CD4-positive, CD25-positive, alpha-beta regulatory T cell (primary cell): ENCODE measurements at regions not wholly inside any gene's neighbourhood (a gene's known extent, or its start where the extent isn't known, plus 50 kb on each side); places are given as distances from the start of the nearest gene placed in this dataset.

Experiments used
- ATAC-seq, 2 donors: fragments of 150-1000 bp; cut with Tn5 transposase; one replicate each; pipeline ENCODE4 v1.10.0; 2021; ENCODE audit warnings: low read depth in 2 of 2, moderate number of reproducible peaks in 2 of 2, moderate library complexity in 1 of 2
- DNase-seq, 3 donors: peaks; one replicate each; pipeline versions ENCODE4 v3.0.0 to v3.0.0-alpha.2; 2012 to 2022; ENCODE audit warnings: mixed read lengths in 1 of 3
- H3K27ac ChIP-seq: one replicate; pipeline ENCODE4 v1.7.0; 2013; ENCODE audit warnings: mild to moderate bottlenecking, low read length; ENCODE audit not compliant: insufficient read depth, poor library complexity, severe bottlenecking
- H3K27me3 ChIP-seq: one replicate; pipeline ENCODE4 v1.7.0; 2013; ENCODE audit warnings: low read length; ENCODE audit not compliant: control insufficient read depth, insufficient read depth
- H3K36me3 ChIP-seq: one replicate; pipeline ENCODE4 v1.7.0; 2013; ENCODE audit warnings: mild to moderate bottlenecking, low read length, moderate library complexity; ENCODE audit not compliant: control insufficient read depth, insufficient read depth
- H3K4me1 ChIP-seq: 2 replicates; pipeline ENCODE4 v1.7.0; 2013; ENCODE audit warnings: mild to moderate bottlenecking, low read length; ENCODE audit not compliant: insufficient read depth, control insufficient read depth, poor library complexity, severe bottlenecking
- H3K4me3 ChIP-seq: one replicate; pipeline ENCODE4 v1.7.0; 2013; ENCODE audit warnings: low read depth, mild to moderate bottlenecking, low read length, moderate library complexity
- H3K9me3 ChIP-seq, 2 experiments: 1 replicate in 1 of 2; 2 replicates in 1 of 2; pipeline ENCODE4 v1.7.0; 2013; ENCODE audit warnings: low read length in 2 of 2, mild to moderate bottlenecking in 1 of 2, moderate library complexity in 1 of 2; ENCODE audit not compliant: control insufficient read depth in 2 of 2
- H3K27ac Mint-ChIP-seq, 3 donors: one replicate each; pipeline ENCODE4 v1.8.0; 2020 to 2022; ENCODE audit warnings: mild to moderate bottlenecking in 3 of 3, mixed read lengths in 3 of 3, moderate library complexity in 2 of 3
- H3K27me3 Mint-ChIP-seq: one replicate; pipeline ENCODE4 v1.8.0; 2022; ENCODE audit warnings: mild to moderate bottlenecking, mixed read lengths
- H3K36me3 Mint-ChIP-seq: one replicate; pipeline ENCODE4 v1.8.0; 2020; ENCODE audit warnings: mixed read lengths
- H3K4me1 Mint-ChIP-seq, 4 donors: one replicate each; pipeline ENCODE4 v1.8.0; 2020 to 2022; ENCODE audit warnings: mixed read lengths in 4 of 4, mild to moderate bottlenecking in 1 of 4
- H3K4me3 Mint-ChIP-seq, 4 donors: one replicate each; pipeline ENCODE4 v1.8.0; 2020 to 2022; ENCODE audit warnings: mild to moderate bottlenecking in 4 of 4, mixed read lengths in 4 of 4, moderate library complexity in 3 of 4
- H3K9me3 Mint-ChIP-seq, 7 donors: one replicate each; pipeline ENCODE4 v1.8.0; 2020 to 2022; ENCODE audit warnings: mixed read lengths in 7 of 7, mild to moderate bottlenecking in 3 of 7, moderate library complexity in 2 of 7

- H3K36me3 Mint-ChIP-seq: no peaks in the 10 kb centered on the region
- no peak overlapping the region for H3K4me3 ChIP-seq
- ATAC-seq (no peak), DNase-seq (no peak)
- no peaks in the 10 kb centered on the region for H3K4me1 Mint-ChIP-seq
- no peak overlapping the region for H3K27ac ChIP-seq
- no peaks in the 10 kb centered on the region for H3K27me3 ChIP-seq
- no peaks in the 10 kb centered on the region for H3K4me1 ChIP-seq
- H3K27me3 Mint-ChIP-seq: no peaks in the 10 kb centered on the region
- H3K27ac Mint-ChIP-seq: no peak overlapping the region
- H3K9me3 ChIP-seq: no peaks in the 10 kb centered on the region
- no peak overlapping the region for H3K4me3 Mint-ChIP-seq
- H3K36me3 ChIP-seq: no peaks in the 10 kb centered on the region
- H3K9me3 Mint-ChIP-seq: peaks cover 0 to 4% (median 0%) of the 10 kb centered on the region in 7 donors
These were observed 106.8 kb upstream of the SERPINE2 start for GRCh38 chr2:224145751-224146355.

- no peak for ATAC-seq
- H3K27ac Mint-ChIP-seq: no peak overlapping the region
These were observed 104.4 kb upstream of the SERPINE2 start for GRCh38 chr2:224143526-224143925.

GRCh38 chr2:224142397-224143312, 103.6 kb upstream of the SERPINE2 start:
- no peak overlapping the region for H3K27ac Mint-ChIP-seq
- Histone ChIP-seq H3K27me3 (no peaks in the 10 kb centered on the region), H3K9me3 (no peaks in the 10 kb centered on the region), H3K4me3 (no peak overlapping the region), H3K4me1 (no peaks in the 10 kb centered on the region), H3K27ac (no peak overlapping the region), H3K36me3 (no peaks in the 10 kb centered on the region)
- H3K27me3 Mint-ChIP-seq: no peaks in the 10 kb centered on the region
- ATAC-seq (no peak), DNase-seq (no peak)
- no peaks in the 10 kb centered on the region for H3K36me3 Mint-ChIP-seq
- H3K9me3 Mint-ChIP-seq: peaks cover 0 to 2% (median 0%) of the 10 kb centered on the region in 7 donors
- H3K4me1 Mint-ChIP-seq: no peaks in the 10 kb centered on the region
- H3K4me3 Mint-ChIP-seq: no peak overlapping the region

More at GRCh38 chr2:224143526-224143925, 104.4 kb upstream of the SERPINE2 start:
- Mint-ChIP-seq H3K4me1 (no peaks in the 10 kb centered on the region), H3K36me3 (no peaks in the 10 kb centered on the region), H3K9me3 (peaks cover 0 to 2% (median 0%) of the 10 kb centered on the region in 7 donors), H3K27me3 (no peaks in the 10 kb centered on the region), H3K4me3 (no peak overlapping the region)
- no peaks in the 10 kb centered on the region for H3K36me3 ChIP-seq
- H3K4me1 ChIP-seq: no peaks in the 10 kb centered on the region
- no peaks in the 10 kb centered on the region for H3K27me3 ChIP-seq
- H3K4me3 ChIP-seq: no peak overlapping the region
- no peak overlapping the region for H3K27ac ChIP-seq
- no peak for DNase-seq
- H3K9me3 ChIP-seq: no peaks in the 10 kb centered on the region

GRCh38 chr2:224141304-224141703, 102.2 kb upstream of the SERPINE2 start:
- H3K27me3 Mint-ChIP-seq: no peaks in the 10 kb centered on the region
- H3K27ac Mint-ChIP-seq: no peak overlapping the region
- Histone ChIP-seq H3K27me3 (no peaks in the 10 kb centered on the region), H3K27ac (no peak overlapping the region), H3K36me3 (no peaks in the 10 kb centered on the region), H3K4me1 (no peaks in the 10 kb centered on the region), H3K9me3 (no peaks in the 10 kb centered on the region), H3K4me3 (no peak overlapping the region)
- no peaks in the 10 kb centered on the region for H3K4me1 Mint-ChIP-seq
- H3K4me3 Mint-ChIP-seq: no peak overlapping the region
- peaks cover 0 to 2% (median 0%) of the 10 kb centered on the region in 7 donors for H3K9me3 Mint-ChIP-seq
- DNase-seq (no peak), ATAC-seq (no peak)
- H3K36me3 Mint-ChIP-seq: no peaks in the 10 kb centered on the region

GRCh38 chr2:224137208-224137607, 98.1 kb upstream of the SERPINE2 start:
- Mint-ChIP-seq H3K9me3 (peaks cover 0 to 4% (median 0%) of the 10 kb centered on the region in 7 donors), H3K4me1 (no peaks in the 10 kb centered on the region), H3K27ac (no peak overlapping the region), H3K4me3 (no peak overlapping the region), H3K27me3 (no peaks in the 10 kb centered on the region), H3K36me3 (no peaks in the 10 kb centered on the region)
- Histone ChIP-seq H3K27me3 (peaks cover 2% of the 10 kb centered on the region), H3K27ac (no peak overlapping the region), H3K36me3 (no peaks in the 10 kb centered on the region), H3K4me3 (no peak overlapping the region), H3K4me1 (no peaks in the 10 kb centered on the region), H3K9me3 (no peaks in the 10 kb centered on the region)
- no peak for ATAC-seq
- no peak for DNase-seq

GRCh38 chr2:224136396-224136795, 97.3 kb upstream of the SERPINE2 start:
- Mint-ChIP-seq H3K27ac (no peak overlapping the region), H3K9me3 (peaks cover 0 to 4% (median 1%) of the 10 kb centered on the region in 7 donors), H3K4me3 (no peak overlapping the region), H3K4me1 (no peaks in the 10 kb centered on the region), H3K27me3 (no peaks in the 10 kb centered on the region), H3K36me3 (no peaks in the 10 kb centered on the region)
- DNase-seq: no peak
- Histone ChIP-seq H3K27ac (no peak overlapping the region), H3K4me3 (no peak overlapping the region), H3K27me3 (peaks cover 2% of the 10 kb centered on the region), H3K4me1 (no peaks in the 10 kb centered on the region), H3K9me3 (no peaks in the 10 kb centered on the region), H3K36me3 (no peaks in the 10 kb centered on the region)
- ATAC-seq: no peak

GRCh38 chr2:224135881-224136280, 96.8 kb upstream of the SERPINE2 start:
- H3K4me3 ChIP-seq: no peak overlapping the region
- H3K9me3 Mint-ChIP-seq: peaks cover 0 to 4% (median 1%) of the 10 kb centered on the region in 7 donors
- no peak overlapping the region for H3K27ac ChIP-seq
- ATAC-seq (no peak), DNase-seq (no peak)
- no peaks in the 10 kb centered on the region for H3K4me1 Mint-ChIP-seq
- H3K4me3 Mint-ChIP-seq: no peak overlapping the region
- H3K27ac Mint-ChIP-seq: no peak overlapping the region
- no peaks in the 10 kb centered on the region for H3K4me1 ChIP-seq
- no peaks in the 10 kb centered on the region for H3K9me3 ChIP-seq
- H3K27me3 Mint-ChIP-seq: no peaks in the 10 kb centered on the region
- peaks cover 2% of the 10 kb centered on the region for H3K27me3 ChIP-seq
- H3K36me3 ChIP-seq: no peaks in the 10 kb centered on the region
- H3K36me3 Mint-ChIP-seq: no peaks in the 10 kb centered on the region
